B cell (primary cell): ENCODE measurements at regions not wholly inside any gene's neighbourhood (a gene's known extent, or its start where the extent isn't known, plus 50 kb on each side); places are given as distances from the start of the nearest gene placed in this dataset.
"Not testable (repeated sequence)": the region's sequence is repeated elsewhere in the genome, so short reads cannot be mapped to it uniquely, and the experiment has no call there.

Source experiments
- CTCF ChIP-seq: fragments of 200-600 bp; IDR thresholded peaks from one replicate; pipeline ENCODE4 v1.8.0; 2022; ENCODE audit warnings: antibody characterized with exemption, mild to moderate bottlenecking
- EZH2 ChIP-seq: IDR thresholded peaks from 2 replicates; pipeline ENCODE4 v1.6.1; 2012; ENCODE audit warnings: borderline replicate concordance, low read depth, mild to moderate bottlenecking, moderate library complexity, low read length; ENCODE audit not compliant: insufficient read depth, poor library complexity, severe bottlenecking

GRCh38 chr16:26419458-26419857 lies 647.3 kb upstream of the C16orf82 start:
- not testable (repeated sequence) for TF ChIP-seq CTCF, EZH2
